Ramos (cell line): ENCODE measurements at regions not wholly inside any gene's neighbourhood (a gene's known extent, or its start where the extent isn't known, plus 50 kb on each side); places are given as distances from the start of the nearest gene placed in this dataset.

Source experiments
- in situ Hi-C: fragments of 300-500 bp; cut with MboI; formaldehyde crosslinking; loops from one replicate; pipeline ENCODE4 v1.14.3; 2022; ENCODE audit warnings: low sequenced_read_pairs; ENCODE audit not compliant: unreplicated experiment

DNA sequence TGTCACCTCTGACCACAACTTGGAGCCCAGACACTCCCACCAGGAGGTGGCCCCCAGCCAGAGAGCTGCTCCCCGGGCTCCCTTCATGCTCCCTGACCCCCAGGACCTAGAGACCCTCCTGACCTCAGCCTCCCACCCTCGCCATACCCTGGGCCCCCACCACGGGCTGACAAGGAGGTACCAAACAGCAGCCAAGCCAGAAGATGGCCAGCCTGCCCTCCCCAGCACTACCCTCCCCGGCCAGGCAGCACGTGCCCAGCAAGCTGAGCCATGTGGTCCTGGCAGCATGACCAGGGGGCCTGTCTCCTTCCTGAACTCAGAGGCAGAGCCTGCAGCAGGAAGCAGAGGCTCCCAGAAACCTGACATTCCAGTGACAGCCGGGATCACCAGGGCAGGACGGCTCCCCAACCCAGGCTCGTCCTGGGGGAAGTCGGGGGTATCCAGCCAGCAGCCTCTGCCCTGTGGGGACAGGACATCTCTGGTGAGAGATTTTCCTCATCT, 69.4 kb upstream of the GPC1 start:
- in situ Hi-C loops, result no loop called here

DNA sequence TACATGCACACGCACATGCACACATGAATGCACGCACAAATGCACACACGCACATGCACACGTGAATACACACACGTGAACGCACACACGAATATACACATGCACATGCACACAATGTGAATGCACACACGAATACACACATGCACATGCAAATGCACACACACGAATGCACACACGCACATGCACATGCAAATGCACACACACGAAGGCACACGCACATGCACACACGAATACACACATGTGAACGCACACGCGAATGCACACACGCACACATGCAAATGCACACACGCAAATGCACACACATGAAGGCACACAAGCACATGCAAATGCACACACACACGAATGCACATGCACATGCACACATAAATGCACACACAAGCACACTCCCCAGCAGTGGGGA, 68.6 kb upstream of the GPC1 start:
- in situ Hi-C loops, result no loop called here

- in situ Hi-C loops, result no loop called here
Observed at GRCh38 chr2:240367721-240368120, 67.7 kb upstream of the GPC1 start.

GRCh38 chr2:240368781-240369331, 66.6 kb upstream of the GPC1 start:
- in situ Hi-C loops, result no loop called here

- in situ Hi-C loops, result no loop called here
Observed at GRCh38 chr2:240369335-240369734, 66.1 kb upstream of the GPC1 start.

- in situ Hi-C loops, result no loop called here
Observed at GRCh38 chr2:240369801-240370585, 65.5 kb upstream of the GPC1 start.

GRCh38 chr2:240371129-240372000, 64.1 kb upstream of the GPC1 start:
- in situ Hi-C loops, result no loop called here

DNA sequence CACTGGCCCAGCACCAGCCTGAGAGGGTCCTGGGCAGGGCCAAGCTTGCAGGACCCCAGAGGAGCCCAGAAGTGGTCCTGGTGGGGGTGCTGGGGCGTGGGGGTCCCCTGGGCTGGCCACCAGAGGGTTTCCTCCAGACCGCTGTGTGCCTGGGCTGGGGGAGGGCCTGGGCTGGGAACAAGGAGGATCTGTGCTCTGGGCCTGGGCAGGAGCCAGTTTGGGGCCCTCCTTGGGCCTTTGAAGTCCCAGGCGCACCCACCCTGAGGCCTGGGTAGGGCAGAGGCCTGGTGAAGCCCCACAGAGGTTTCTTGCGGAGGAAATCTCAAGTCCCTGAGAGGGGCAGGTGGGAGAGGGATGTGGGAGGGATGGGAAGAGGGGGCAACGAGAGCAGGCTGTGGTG, 63.4 kb upstream of the GPC1 start:
- in situ Hi-C loops, result no loop called here

GRCh38 chr2:240373289-240373885, 62.1 kb upstream of the GPC1 start:
- in situ Hi-C loops, result no loop called here

DNA sequence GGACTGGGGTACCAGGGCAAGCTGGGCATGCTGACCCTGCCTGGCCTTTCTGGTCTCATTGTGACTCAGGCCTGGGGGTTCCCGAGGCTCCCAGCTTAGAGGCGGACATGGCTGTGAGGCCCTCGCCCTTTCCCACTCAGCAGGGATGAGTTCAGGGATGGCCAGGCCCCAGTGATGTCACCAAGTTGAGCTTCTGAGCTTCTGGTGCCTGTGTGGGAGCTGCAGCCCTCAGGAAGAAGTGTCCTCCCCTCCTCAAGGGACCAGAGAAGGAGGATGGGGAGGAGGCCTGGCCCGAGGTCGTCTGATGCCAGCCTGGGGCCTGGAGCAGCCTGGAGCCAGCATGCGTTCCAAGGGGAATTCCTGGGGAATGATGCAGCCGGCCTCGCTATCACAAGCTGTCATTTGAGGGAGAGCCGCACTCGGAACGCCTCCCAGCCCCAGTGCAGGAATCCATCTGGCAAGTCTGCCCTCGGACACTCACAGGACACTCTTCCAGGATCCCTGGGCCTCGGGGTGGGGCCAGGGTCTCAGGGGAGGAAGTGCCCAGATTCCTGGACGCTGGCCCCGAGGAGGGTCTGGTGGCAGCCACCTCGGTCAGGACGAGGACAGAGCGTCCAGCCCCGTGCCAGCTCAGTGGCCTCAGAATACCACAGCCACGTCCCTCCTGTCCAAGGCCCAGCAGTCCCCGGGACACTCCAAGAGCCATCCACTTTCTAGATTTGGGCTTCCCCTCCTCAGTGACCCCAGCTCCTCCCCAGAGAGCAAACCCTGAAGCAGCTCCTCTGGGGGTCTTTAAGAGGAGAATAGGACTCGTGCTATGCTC, 61.2 kb upstream of the GPC1 start:
- in situ Hi-C loops, result no loop called here

- in situ Hi-C loops, result no loop called here
Observed at GRCh38 chr2:240375024-240375645, 60.3 kb upstream of the GPC1 start.

DNA sequence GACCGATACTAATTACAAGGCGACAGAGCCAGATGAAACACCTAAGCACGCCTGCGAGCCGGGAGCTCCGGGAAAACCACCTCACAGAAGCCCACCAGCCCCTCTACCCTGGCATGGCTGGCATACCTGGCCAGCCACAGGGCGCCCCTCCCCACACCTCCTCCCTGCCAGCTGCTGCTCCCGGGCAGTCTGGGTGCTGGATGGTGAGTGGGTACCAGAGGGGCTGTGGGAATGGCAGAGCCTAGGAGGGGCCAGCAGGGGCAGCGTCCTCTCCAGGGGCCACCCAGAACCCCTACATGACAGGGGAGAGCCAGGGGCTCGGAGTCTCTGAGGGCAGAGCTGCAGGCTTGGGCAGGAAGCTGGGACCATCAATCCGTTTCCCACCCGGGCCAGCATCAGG, 58.7 kb upstream of the GPC1 start:
- in situ Hi-C loops, result no loop called here

DNA sequence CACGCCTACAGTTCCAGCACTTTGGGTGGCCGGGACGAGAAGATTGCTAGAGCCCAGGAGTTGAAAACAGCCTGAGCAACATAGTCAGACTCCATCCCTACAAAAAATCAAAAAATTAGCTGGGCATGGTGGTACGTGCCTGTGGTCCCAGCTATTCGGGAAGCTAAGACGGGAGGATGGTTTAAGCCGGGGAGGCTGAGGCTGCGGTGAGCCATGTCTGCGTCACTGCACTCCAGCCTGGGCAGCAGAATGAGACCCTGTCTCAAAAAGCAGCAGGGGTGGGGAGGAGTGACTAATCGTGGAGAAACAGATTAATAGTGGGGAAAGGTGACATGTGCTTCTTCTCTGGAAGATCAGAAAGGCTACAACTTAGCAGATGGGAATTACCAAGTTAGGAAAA, 58.1 kb upstream of the GPC1 start:
- in situ Hi-C loops, result no loop called here

- in situ Hi-C loops, result no loop called here
Observed at GRCh38 chr2:240379089-240379636, 56.3 kb upstream of the GPC1 start.

GRCh38 chr2:240383099-240383758, 52.2 kb upstream of the GPC1 start:
- in situ Hi-C loops, result no loop called here

- in situ Hi-C loops, result no loop called here
Observed at GRCh38 chr2:240383871-240384700, 51.4 kb upstream of the GPC1 start.

- in situ Hi-C loops, result no loop called here
Observed at GRCh38 chr2:240384711-240385450, 50.6 kb upstream of the GPC1 start.
